ENCODE measurements at regions not wholly inside any gene's neighbourhood (a gene's known extent, or its start where the extent isn't known, plus 50 kb on each side); places are given as distances from the start of the nearest gene placed in this dataset.

DNA sequence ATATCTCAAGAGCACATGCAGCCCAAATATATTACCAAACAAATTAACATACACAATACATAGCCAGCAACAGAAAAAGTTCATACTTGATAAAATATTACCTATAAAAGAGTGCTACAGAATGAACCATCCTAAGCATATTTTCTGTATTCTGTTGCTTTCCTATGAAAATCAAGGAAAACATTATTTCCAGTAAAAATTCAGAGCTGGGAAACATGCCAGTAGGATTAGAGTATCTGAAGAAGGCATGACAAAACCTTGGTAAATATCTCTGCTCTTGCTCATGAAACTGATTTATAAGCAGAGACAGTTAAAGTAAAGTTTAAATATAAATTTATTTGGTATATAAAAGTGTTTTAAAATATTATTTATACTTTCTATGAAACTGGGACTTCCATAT, 599.7 kb downstream of the ARAP2 start:
- Mint-ChIP-seq H3K36me3 (no peaks in the 10 kb centered on the region), H3K9me3 (no peaks in the 10 kb centered on the region), H3K27ac (no peak overlapping the region)
- DNase-seq (ENCODE audit: low spot score in 2 of 2), result no peak
- ATAC-seq, result no peak

DNA sequence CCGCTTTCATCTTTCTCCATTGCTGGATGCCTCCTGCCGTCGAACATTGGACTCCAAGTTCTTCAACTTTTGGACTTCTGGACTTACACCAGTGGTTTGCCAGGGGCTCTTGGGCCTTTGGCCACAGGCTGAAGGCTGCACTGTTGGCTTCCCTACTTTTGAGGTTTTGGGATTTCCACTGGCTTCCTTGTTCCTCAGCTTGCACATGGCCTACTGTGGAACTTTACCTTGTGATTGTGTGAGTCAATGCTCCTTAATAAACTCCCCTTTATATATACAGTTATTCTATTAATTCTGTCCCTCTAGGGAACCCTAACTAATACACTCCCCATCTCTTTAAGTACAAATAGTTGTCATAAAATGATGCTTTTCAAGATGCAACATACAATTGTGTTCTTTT, 595.3 kb downstream of the ARAP2 start:
- H3K9me3 Mint-ChIP-seq, result peaks cover 0 to 4% of the 10 kb centered on the region in 2 donors
- no peak for ATAC-seq
- DNase-seq (ENCODE audit: low spot score in 2 of 2), result no peak
- H3K36me3 Mint-ChIP-seq, result no peaks in the 10 kb centered on the region
- H3K27ac Mint-ChIP-seq, result no peak overlapping the region

DNA sequence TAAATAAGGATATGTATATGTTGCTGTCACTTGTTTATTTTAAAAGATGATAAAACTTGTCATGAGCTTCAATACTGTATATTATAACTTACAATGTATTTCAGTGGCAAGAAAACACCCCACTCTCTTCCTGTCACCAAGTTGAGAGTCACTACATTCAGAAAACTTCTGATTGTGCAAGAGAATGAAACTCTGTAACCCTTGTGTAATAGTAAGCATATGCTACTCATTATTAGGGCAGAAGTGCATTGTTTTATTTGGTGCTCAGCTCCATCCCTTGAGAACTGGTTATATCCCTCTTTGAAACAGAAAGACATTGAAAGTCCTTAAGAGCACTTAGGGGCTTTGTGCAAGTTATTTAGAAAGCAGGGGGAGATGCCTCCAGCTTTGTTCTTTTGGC, 594.5 kb downstream of the ARAP2 start:
- DNase-seq (ENCODE audit: low spot score in 2 of 2) (no peak), ATAC-seq (no peak)
- no peaks in the 10 kb centered on the region for H3K36me3 Mint-ChIP-seq
- peaks cover 0 to 4% of the 10 kb centered on the region in 2 donors for H3K9me3 Mint-ChIP-seq
- no peak overlapping the region for H3K27ac Mint-ChIP-seq

GRCh38 chr4:35652197-35652596, 592.1 kb downstream of the ARAP2 start:
- Mint-ChIP-seq H3K27ac (no peak overlapping the region), H3K9me3 (peaks cover 0 to 4% of the 10 kb centered on the region in 2 donors), H3K36me3 (no peaks in the 10 kb centered on the region)
- ATAC-seq (no peak), DNase-seq (ENCODE audit: low spot score in 2 of 2) (no peak)

DNA sequence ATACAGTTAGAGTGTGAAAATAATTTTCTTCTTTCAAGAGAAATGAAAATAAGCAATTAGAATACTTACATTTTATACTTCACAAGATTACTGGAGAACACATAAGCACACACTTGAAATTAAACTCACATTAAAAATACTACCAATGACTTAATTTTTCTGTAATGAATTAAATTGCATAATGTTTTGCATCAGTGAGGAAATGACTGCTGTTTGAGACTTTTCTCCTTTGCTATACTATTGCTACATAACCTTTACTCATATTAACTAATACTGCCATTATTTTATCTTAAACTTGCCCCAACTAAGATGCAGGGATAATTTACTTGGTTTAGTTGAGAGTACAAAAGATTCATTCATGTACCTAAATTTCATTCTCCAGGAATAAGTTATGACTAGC, 590.9 kb downstream of the ARAP2 start:
- ATAC-seq (no peak), DNase-seq (ENCODE audit: low spot score in 2 of 2) (no peak)
- Mint-ChIP-seq H3K27ac (no peak overlapping the region), H3K9me3 (peaks cover 0 to 8% of the 10 kb centered on the region in 2 donors), H3K36me3 (no peaks in the 10 kb centered on the region)

DNA sequence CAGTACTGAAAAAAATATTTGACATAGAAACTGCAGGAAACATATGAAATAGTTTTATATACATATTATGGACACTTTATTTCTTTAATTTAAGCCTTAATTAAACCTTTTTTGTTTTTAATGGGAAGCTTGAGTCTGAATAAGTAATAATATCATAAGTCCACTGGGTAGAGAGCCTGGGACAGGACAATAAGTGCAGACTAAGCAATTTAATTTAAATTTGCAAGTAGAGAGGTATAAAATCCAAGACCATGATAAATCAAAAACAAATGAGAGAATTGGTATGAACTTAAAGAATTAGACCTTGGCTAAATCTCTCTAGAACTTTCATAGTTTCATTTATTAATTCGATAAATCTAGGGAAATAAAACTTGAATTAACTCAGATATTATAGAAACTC, 571.2 kb downstream of the ARAP2 start:
- DNase-seq (ENCODE audit: low spot score in 2 of 2), result no peak
- H3K36me3 Mint-ChIP-seq, result no peaks in the 10 kb centered on the region
- ATAC-seq, result no peak
- H3K9me3 Mint-ChIP-seq, result peaks cover 0 to 5% of the 10 kb centered on the region in 2 donors
- H3K27ac Mint-ChIP-seq, result no peak overlapping the region

GRCh38 chr4:35684755-35685154, 559.6 kb downstream of the ARAP2 start:
- Mint-ChIP-seq H3K9me3 (peaks cover 11 to 13% of the 10 kb centered on the region in 2 donors), H3K27ac (no peak overlapping the region), H3K36me3 (peaks cover 0 to 12% of the 10 kb centered on the region in 2 donors)
- DNase-seq (ENCODE audit: low spot score in 2 of 2), result no peak
- no peak for ATAC-seq

- no peak for ATAC-seq
- DNase-seq (ENCODE audit: low spot score in 2 of 2), result no peak
- Mint-ChIP-seq H3K36me3 (no peaks in the 10 kb centered on the region), H3K9me3 (peaks cover 0 to 4% of the 10 kb centered on the region in 2 donors), H3K27ac (no peak overlapping the region)
Observed at GRCh38 chr4:35689870-35690269, 554.4 kb downstream of the ARAP2 start.

- DNase-seq (ENCODE audit: low spot score in 2 of 2) (no peak), ATAC-seq (no peak)
- Mint-ChIP-seq H3K27ac (no peak overlapping the region), H3K9me3 (peaks cover 0 to 4% of the 10 kb centered on the region in 2 donors), H3K36me3 (no peaks in the 10 kb centered on the region)
Observed at GRCh38 chr4:35690271-35690670, 554.0 kb downstream of the ARAP2 start.

DNA sequence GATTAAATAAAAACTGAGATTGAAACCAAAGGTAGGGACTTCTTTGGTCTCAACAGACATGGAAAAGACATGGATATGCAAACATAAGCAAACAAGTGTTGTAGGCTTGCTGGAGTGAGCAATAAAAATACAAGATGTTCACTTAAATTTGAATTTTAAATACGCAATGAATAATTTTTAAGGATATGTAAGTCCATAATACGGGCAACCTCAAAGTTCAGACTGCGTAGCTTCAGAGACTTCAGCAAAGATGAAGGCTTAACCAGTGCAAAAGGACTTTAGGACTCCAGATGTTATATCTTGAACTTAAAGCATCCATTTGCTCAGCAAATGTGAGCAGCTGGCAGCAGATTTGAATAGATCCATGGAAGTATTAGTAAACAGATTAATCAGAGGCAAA, 549.3 kb downstream of the ARAP2 start:
- ATAC-seq (no peak), DNase-seq (ENCODE audit: low spot score in 2 of 2) (no peak)
- H3K27ac Mint-ChIP-seq, result no peak overlapping the region
- peaks cover 0 to 4% of the 10 kb centered on the region in 2 donors for H3K9me3 Mint-ChIP-seq
- H3K36me3 Mint-ChIP-seq, result no peaks in the 10 kb centered on the region

GRCh38 chr4:35695421-35695820, 548.9 kb downstream of the ARAP2 start:
- Mint-ChIP-seq H3K36me3 (no peaks in the 10 kb centered on the region), H3K9me3 (peaks cover under 1 to 7% of the 10 kb centered on the region in 2 donors), H3K27ac (no peak overlapping the region)
- DNase-seq (ENCODE audit: low spot score in 2 of 2) (no peak), ATAC-seq (no peak)

DNA sequence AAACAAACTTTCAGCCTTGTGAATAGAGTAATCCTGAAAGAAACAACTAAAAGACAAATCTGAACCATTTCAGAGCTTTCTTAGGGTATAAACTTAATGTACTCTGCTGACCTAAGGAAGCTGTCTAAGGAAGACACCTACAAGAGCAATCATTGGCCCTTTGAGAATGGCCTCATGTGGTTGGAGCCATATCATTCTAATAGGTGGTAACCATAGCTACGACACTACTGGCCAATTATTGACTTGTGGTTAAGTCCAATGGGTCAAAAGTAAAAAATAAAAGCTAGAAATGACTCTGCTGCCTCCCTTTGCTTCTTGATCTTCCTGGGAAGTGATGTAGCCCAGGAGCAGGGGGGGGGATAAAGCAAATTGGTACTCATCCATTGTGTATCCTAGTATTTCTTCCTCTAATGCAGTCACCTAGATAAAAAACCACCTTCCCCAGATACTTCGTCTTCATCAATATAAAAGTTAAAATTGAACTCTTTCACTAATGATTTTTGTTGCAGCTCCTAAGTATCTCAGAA, 547.0 kb downstream of the ARAP2 start:
- no peak for ATAC-seq
- H3K9me3 Mint-ChIP-seq, result peaks cover 3 to 9% of the 10 kb centered on the region in 2 donors
- no peak overlapping the region for H3K27ac Mint-ChIP-seq
- H3K36me3 Mint-ChIP-seq, result no peaks in the 10 kb centered on the region
- no peak for DNase-seq (ENCODE audit: low spot score in 2 of 2)

DNA sequence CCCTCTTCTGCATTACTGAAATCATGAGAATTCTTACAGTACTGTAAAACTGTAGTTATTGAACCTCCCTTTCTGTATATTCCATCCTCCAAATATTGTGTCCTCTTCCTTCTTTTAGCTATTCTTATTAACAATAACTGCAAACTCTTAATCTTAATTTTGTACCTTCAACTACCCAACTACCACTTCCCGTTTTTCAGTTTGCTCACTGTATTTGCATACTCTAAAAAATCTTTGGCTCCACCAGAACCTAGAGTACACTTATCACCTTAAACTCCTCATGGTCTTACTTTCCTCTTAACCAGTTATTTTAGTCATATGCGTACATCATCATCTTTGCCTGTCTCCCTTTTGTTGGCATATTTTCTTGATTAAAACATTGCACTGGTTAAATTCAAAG, 543.7 kb downstream of the ARAP2 start:
- no peak for ATAC-seq
- peaks cover 3 to 5% of the 10 kb centered on the region in 2 donors for H3K9me3 Mint-ChIP-seq
- no peaks in the 10 kb centered on the region for H3K36me3 Mint-ChIP-seq
- DNase-seq (ENCODE audit: low spot score in 2 of 2), result no peak
- H3K27ac Mint-ChIP-seq, result no peak overlapping the region

DNA sequence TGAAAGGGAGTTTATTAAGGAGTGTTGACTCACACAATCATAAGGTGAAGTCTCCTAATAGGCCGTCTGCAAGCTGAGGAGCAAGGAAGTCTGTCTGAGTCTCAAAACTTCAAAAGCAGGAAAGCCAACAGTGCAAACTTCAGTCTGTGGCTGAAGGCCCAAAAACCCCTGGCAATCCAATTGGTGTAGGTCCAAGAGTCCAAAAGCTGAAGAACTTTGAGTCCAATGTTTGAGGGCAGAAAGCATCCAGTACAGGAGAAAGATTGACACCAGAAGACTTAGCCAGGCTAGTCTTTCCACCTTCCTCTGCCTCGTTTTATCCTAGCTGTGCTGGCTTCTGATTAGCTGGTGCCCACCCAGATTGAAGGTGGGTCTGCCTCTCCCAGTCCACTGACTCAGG, 535.2 kb downstream of the ARAP2 start:
- no peak for DNase-seq (ENCODE audit: low spot score in 2 of 2)
- no peak overlapping the region for H3K27ac Mint-ChIP-seq
- peaks cover 25 to 27% of the 10 kb centered on the region in 2 donors for H3K9me3 Mint-ChIP-seq

DNA sequence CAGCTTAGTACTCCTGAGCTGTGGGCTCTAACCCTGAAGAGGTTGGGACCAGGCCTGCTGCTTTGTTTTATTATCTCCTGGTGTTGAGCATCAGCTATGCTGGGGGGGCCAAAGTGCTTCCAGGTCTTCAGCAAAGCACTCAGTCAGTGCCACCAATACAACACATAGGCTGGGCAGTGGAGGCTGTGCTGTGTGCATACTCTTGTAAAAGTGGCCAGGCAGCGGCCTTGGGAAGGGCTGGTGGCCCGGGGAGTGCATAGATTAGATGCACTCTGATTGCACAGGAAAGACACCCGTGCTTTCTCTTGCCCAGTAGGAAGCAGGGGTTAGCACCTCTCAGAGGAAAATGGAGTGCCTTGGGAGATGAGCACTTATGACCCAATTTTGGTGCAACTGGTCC, 534.0 kb downstream of the ARAP2 start:
- DNase-seq (ENCODE audit: low spot score in 2 of 2), result no peak
- Mint-ChIP-seq H3K9me3 (peaks cover 33 to 34% of the 10 kb centered on the region in 2 donors), H3K36me3 (peaks cover 0 to 27% of the 10 kb centered on the region in 2 donors), H3K27ac (no peak overlapping the region)
- ATAC-seq, result no peak

More for the DNA sequence above, 535.2 kb downstream of the ARAP2 start:
- ATAC-seq, result no peak
- H3K36me3 Mint-ChIP-seq, result peaks cover 0 to 22% of the 10 kb centered on the region in 2 donors

DNA sequence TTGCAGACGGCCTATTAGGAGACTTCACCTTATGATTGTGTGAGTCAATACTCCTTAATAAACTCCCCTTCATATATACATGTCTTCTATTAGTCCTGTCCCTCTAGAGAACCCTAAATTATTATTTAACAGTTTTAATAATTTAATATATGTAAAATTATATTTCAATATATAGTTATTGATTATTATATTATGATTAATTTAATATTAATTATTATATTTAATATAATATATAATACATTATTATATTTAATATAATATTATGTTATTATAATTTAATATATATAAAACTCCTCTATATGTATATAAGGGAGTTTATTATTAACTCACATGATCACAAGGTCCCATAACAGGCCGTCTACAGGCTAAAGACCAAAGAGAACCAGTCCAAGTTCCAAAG, 533.2 kb downstream of the ARAP2 start:
- Mint-ChIP-seq H3K36me3 (peaks cover 0 to 27% of the 10 kb centered on the region in 2 donors), H3K27ac (no peak overlapping the region), H3K9me3 (peaks cover 35% of the 10 kb centered on the region in 2 donors)
- ATAC-seq, result no peak
- no peak for DNase-seq (ENCODE audit: low spot score in 2 of 2)

- H3K36me3 Mint-ChIP-seq, result no peaks in the 10 kb centered on the region
- no peak for DNase-seq (ENCODE audit: low spot score in 2 of 2)
- H3K27ac Mint-ChIP-seq, result no peak overlapping the region
- ATAC-seq, result peak in 1 of 2 donors; percentile 61
- peaks cover 0 to 4% of the 10 kb centered on the region in 2 donors for H3K9me3 Mint-ChIP-seq
Observed at GRCh38 chr4:35723973-35724372, 520.3 kb downstream of the ARAP2 start.

GRCh38 chr4:35725131-35725530, 519.2 kb downstream of the ARAP2 start:
- Mint-ChIP-seq H3K36me3 (no peaks in the 10 kb centered on the region), H3K9me3 (peaks cover 0 to 4% of the 10 kb centered on the region in 2 donors), H3K27ac (no peak overlapping the region)
- DNase-seq (ENCODE audit: low spot score in 2 of 2), result no peak
- ATAC-seq, result no peak

DNA sequence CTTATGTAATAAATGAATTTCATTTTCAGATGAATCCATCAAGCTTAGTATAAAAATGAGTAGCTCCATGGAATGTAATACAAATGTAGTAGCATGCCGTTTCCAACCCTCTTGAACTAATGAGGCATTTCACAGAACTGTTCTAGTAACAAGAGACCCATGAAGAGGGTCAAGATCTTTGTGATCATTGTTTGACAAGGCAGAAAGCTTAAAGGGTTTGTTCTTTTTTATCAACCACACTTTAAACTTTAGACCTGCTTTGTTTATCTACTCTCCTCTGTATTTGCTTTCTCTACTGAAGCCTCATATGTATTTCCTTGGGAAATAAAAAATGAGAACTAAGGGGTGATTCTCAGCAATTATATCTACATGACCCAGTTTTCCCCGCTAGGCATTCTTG, 513.9 kb downstream of the ARAP2 start:
- no peak for ATAC-seq
- H3K27ac Mint-ChIP-seq, result no peak overlapping the region

More for the DNA sequence above, 513.9 kb downstream of the ARAP2 start:
- H3K9me3 Mint-ChIP-seq, result peaks cover 0 to 8% of the 10 kb centered on the region in 2 donors
- DNase-seq (ENCODE audit: low spot score in 2 of 2), result no peak
- no peaks in the 10 kb centered on the region for H3K36me3 Mint-ChIP-seq

Measured in activated naive CD4-positive, alpha-beta T cell treated with anti-CD3 and anti-CD28 coated beads, Interleukin-2, amount 50 U/mL, for 72 hours (primary cell).